Tibial nerve (tissue), 4 donors: ENCODE measurements at regions not wholly inside any gene's neighbourhood (a gene's known extent, or its start where the extent isn't known, plus 50 kb on each side); places are given as distances from the start of the nearest gene placed in this dataset.

Experiments
- DNase-seq, 2 donors: peaks; one replicate each; pipeline ENCODE4 v3.0.0-alpha.2; 2019; ENCODE audit warnings: low spot score in 2 of 2
- H3K27ac ChIP-seq, 4 donors: fragments of 200-600 bp; sonication (generic) in 3 of 4; one replicate each; pipeline ENCODE4 v1.5.1; 2017 to 2019; ENCODE audit warnings: mild to moderate bottlenecking in 1 of 4
- H3K27me3 ChIP-seq, 2 donors: fragments of 200-600 bp; sonication (generic) in 1 of 2; one replicate each; pipeline versions ENCODE4 v1.5.1 to v1.6.0; 2017 to 2019
- H3K36me3 ChIP-seq, 3 donors: fragments of 200-600 bp; sonication (generic); one replicate each; pipeline ENCODE4 v1.5.1; 2018 to 2019
- H3K4me1 ChIP-seq, 4 donors: fragments of 200-600 bp; sonication (generic) in 3 of 4; one replicate each; pipeline ENCODE4 v1.5.1; 2017 to 2019
- H3K4me3 ChIP-seq, 4 donors: fragments of 200-600 bp; sonication (generic) in 3 of 4; one replicate each; pipeline ENCODE4 v1.5.1; 2017 to 2019; ENCODE audit warnings: mild to moderate bottlenecking in 1 of 4, moderate library complexity in 1 of 4
- H3K9me3 ChIP-seq, 4 donors: fragments of 200-600 bp; sonication (generic) in 3 of 4; one replicate each; pipeline ENCODE4 v1.5.1; 2017 to 2019
- EP300 ChIP-seq, 2 donors: sonication (generic); formaldehyde crosslinking; IDR thresholded peaks; one replicate each; pipeline ENCODE4 v1.6.1; 2017; ENCODE audit warnings: antibody characterized with exemption in 2 of 2, mild to moderate bottlenecking in 1 of 2
- POLR2A ChIP-seq, 2 donors: fragments of 450-650 bp; IDR thresholded peaks; one replicate each; pipeline ENCODE4 v1.6.1; 2017; ENCODE audit warnings: antibody characterized with exemption in 2 of 2, mild to moderate bottlenecking in 2 of 2, moderate library complexity in 2 of 2
- WGBS, 2 donors: methylation state at CpG; one replicate each; pipeline ENCODE4 v1.1.5; 2018; 5-methylcytosine and 5-hydroxymethylcytosine counted together
- TF ChIP-seq, protein P1 (sequence below), 5 experiments: fragments of 200-600 bp in 3 of 5; fragments of 450-650 bp in 2 of 5; sonication (generic) in 3 of 5; IDR thresholded peaks; one replicate each; pipeline ENCODE4 v1.5.1; 2016 to 2019; ENCODE audit warnings: antibody characterized with exemption in 5 of 5, mild to moderate bottlenecking in 3 of 5, moderate library complexity in 2 of 5

DNA sequence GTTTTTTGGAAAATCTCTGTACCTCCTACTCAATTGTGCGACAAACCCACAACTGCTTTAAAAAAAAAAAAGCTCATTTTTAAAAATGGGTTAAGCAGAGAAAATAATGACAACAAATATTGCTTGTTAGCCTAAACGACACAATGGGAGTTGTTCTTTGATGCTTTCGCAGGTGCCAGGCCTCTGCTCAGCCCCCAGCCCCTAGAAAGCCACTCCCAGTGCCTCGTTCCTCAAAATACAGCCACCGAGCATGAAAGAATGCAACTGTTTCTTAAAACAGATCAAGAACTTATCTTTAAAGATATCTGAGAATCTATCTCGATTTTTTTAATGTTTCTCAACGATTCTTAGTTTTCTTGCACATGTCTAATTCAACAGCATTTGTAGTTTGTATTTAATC, 85.2 kb upstream of the PFKP start:
- peaks cover 0 to 6% of the 10 kb centered on the region in 2 donors for H3K27me3 ChIP-seq
- H3K9me3 ChIP-seq, result no peaks in the 10 kb centered on the region
- no peaks in the 10 kb centered on the region for H3K36me3 ChIP-seq
- H3K4me3 ChIP-seq, result no peak overlapping the region
- 68 to 78% methylated on average over 7 of the region's 7 CpGs for WGBS, 2 donors
- DNase-seq, result no peak
- H3K4me1 ChIP-seq, result peaks cover 0 to 17% (median 3%) of the 10 kb centered on the region in 4 donors
- TF ChIP-seq POLR2A (IDR thresholded peaks at IDR 0.05), result no peak
- no peak for TF ChIP-seq EP300 (IDR thresholded peaks at IDR 0.05)
- TF ChIP-seq, protein P1, sequence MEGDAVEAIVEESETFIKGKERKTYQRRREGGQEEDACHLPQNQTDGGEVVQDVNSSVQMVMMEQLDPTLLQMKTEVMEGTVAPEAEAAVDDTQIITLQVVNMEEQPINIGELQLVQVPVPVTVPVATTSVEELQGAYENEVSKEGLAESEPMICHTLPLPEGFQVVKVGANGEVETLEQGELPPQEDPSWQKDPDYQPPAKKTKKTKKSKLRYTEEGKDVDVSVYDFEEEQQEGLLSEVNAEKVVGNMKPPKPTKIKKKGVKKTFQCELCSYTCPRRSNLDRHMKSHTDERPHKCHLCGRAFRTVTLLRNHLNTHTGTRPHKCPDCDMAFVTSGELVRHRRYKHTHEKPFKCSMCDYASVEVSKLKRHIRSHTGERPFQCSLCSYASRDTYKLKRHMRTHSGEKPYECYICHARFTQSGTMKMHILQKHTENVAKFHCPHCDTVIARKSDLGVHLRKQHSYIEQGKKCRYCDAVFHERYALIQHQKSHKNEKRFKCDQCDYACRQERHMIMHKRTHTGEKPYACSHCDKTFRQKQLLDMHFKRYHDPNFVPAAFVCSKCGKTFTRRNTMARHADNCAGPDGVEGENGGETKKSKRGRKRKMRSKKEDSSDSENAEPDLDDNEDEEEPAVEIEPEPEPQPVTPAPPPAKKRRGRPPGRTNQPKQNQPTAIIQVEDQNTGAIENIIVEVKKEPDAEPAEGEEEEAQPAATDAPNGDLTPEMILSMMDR (IDR thresholded peaks at IDR 0.05), result no peak
- H3K27ac ChIP-seq, result no peak overlapping the region

- Histone ChIP-seq H3K4me1 (peaks cover 0 to 9% (median under 1%) of the 10 kb centered on the region in 4 donors), H3K27ac (no peak overlapping the region), H3K9me3 (no peaks in the 10 kb centered on the region), H3K27me3 (peaks cover 0 to 6% of the 10 kb centered on the region in 2 donors), H3K4me3 (no peak overlapping the region), H3K36me3 (no peaks in the 10 kb centered on the region)
- whole genome bisulfite sequencing, 2 donors, result 91 to 93% methylated on average over 19 of the region's 19 CpGs
- no peak for DNase-seq
- no peak for TF ChIP-seq POLR2A (IDR thresholded peaks at IDR 0.05)
These were observed 86.0 kb upstream of the PFKP start for GRCh38 chr10:2981361-2981801.

- no peak overlapping the region for H3K4me3 ChIP-seq
- peaks cover 0 to 6% of the 10 kb centered on the region in 2 donors for H3K27me3 ChIP-seq
- 73% methylated on average over 10 of the region's 10 CpGs for WGBS, 2 donors
- H3K27ac ChIP-seq, result no peak overlapping the region
- TF ChIP-seq EP300 (IDR thresholded peaks at IDR 0.05) (no peak), POLR2A (IDR thresholded peaks at IDR 0.05) (no peak)
- TF ChIP-seq, protein P1 (IDR thresholded peaks at IDR 0.05), result no peak
- H3K36me3 ChIP-seq, result no peaks in the 10 kb centered on the region
- H3K4me1 ChIP-seq, result peaks cover 0 to 4% (median 0%) of the 10 kb centered on the region in 4 donors
- no peaks in the 10 kb centered on the region for H3K9me3 ChIP-seq
- no peak for DNase-seq
These were observed 86.5 kb upstream of the PFKP start for GRCh38 chr10:2980791-2981360.

GRCh38 chr10:2980116-2980515, 87.2 kb upstream of the PFKP start:
- Histone ChIP-seq H3K4me1 (no peaks in the 10 kb centered on the region), H3K36me3 (no peaks in the 10 kb centered on the region), H3K9me3 (no peaks in the 10 kb centered on the region), H3K4me3 (no peak overlapping the region), H3K27ac (no peak overlapping the region), H3K27me3 (peaks cover 0 to 6% of the 10 kb centered on the region in 2 donors)
- 83 to 86% methylated on average over 5 of the region's 5 CpGs for WGBS, 2 donors
- TF ChIP-seq POLR2A (IDR thresholded peaks at IDR 0.05), result no peak
- TF ChIP-seq, protein P1 (IDR thresholded peaks at IDR 0.05), result no peak
- no peak for TF ChIP-seq EP300 (IDR thresholded peaks at IDR 0.05)
- DNase-seq, result no peak

- Histone ChIP-seq H3K36me3 (no peaks in the 10 kb centered on the region), H3K9me3 (no peaks in the 10 kb centered on the region), H3K27me3 (peaks cover 0 to 1% of the 10 kb centered on the region in 2 donors), H3K4me3 (no peak overlapping the region), H3K4me1 (no peaks in the 10 kb centered on the region), H3K27ac (no peak overlapping the region)
- TF ChIP-seq EP300 (IDR thresholded peaks at IDR 0.05) (peak in 1 of 2 donors; percentile 29), POLR2A (IDR thresholded peaks at IDR 0.05) (no peak)
- 49 to 65% methylated on average over 8 of the region's 8 CpGs for WGBS, 2 donors
- DNase-seq, result peak; percentile 13 to 28
These were observed 88.0 kb upstream of the PFKP start for GRCh38 chr10:2979306-2979705.

DNA sequence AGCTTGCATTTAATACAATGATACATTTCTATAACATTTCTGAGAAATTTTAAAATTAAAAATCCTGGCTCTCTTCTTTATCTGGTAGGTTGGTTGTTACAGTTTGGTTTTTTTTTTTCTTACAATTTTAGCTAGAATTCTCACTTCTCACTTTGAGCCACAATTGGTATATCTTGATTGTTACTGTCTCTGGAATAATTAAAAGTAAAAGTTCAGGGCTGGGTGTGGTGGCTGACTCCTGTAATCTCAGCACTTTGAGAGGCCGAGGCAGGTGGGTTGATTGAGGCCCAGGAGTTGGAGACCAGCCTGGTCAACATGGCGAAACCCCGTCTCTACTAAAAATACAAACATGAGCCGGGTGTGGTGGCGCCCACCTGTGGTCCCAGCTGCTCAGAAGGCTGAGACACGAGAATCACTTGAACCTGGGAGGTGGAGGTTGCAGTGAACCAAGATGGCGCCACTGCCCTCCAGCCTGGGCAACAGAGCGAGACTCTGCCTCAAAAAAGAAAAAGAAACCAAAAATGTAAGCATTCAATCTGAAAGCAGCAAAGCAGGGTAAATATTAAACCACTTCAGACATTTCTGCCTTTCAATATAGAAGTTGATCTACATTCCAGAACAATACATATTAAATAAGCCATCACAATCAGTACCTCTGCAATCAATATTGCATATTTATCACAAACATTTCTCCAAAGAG, 88.6 kb upstream of the PFKP start:
- WGBS, 2 donors, result 85 to 92% methylated on average over 8 of the region's 8 CpGs
- no peak for DNase-seq
- Histone ChIP-seq H3K27me3 (no peaks in the 10 kb centered on the region), H3K9me3 (no peaks in the 10 kb centered on the region), H3K4me3 (no peak overlapping the region), H3K27ac (no peak overlapping the region), H3K4me1 (no peaks in the 10 kb centered on the region), H3K36me3 (no peaks in the 10 kb centered on the region)
- no peak for TF ChIP-seq EP300 (IDR thresholded peaks at IDR 0.05)
- no peak for TF ChIP-seq POLR2A (IDR thresholded peaks at IDR 0.05)
- TF ChIP-seq, protein P1 (IDR thresholded peaks at IDR 0.05), result no peak
